VCaP (cell line): ENCODE measurements at regions not wholly inside any gene's neighbourhood (a gene's known extent, or its start where the extent isn't known, plus 50 kb on each side); places are given as distances from the start of the nearest gene placed in this dataset.

Experiments
- H3K27ac ChIP-seq: fragments of 450-650 bp; 2 replicates; pipeline ENCODE4 v1.5.1; 2017
- TF ChIP-seq, protein P1 (sequence below): fragments of 450-650 bp; conservative IDR thresholded peaks from 2 replicates; pipeline ENCODE4 v1.5.1; 2017; ENCODE audit warnings: mild to moderate bottlenecking, moderate library complexity

GRCh38 chr2:7454592-7454991 lies 537.4 kb downstream of the RNF144A start:
- no peak overlapping the region for H3K27ac ChIP-seq
- TF ChIP-seq, protein P1, sequence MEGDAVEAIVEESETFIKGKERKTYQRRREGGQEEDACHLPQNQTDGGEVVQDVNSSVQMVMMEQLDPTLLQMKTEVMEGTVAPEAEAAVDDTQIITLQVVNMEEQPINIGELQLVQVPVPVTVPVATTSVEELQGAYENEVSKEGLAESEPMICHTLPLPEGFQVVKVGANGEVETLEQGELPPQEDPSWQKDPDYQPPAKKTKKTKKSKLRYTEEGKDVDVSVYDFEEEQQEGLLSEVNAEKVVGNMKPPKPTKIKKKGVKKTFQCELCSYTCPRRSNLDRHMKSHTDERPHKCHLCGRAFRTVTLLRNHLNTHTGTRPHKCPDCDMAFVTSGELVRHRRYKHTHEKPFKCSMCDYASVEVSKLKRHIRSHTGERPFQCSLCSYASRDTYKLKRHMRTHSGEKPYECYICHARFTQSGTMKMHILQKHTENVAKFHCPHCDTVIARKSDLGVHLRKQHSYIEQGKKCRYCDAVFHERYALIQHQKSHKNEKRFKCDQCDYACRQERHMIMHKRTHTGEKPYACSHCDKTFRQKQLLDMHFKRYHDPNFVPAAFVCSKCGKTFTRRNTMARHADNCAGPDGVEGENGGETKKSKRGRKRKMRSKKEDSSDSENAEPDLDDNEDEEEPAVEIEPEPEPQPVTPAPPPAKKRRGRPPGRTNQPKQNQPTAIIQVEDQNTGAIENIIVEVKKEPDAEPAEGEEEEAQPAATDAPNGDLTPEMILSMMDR, result no peak

GRCh38 chr2:7456762-7457161 lies 539.5 kb downstream of the RNF144A start:
- no peak overlapping the region for H3K27ac ChIP-seq
- TF ChIP-seq, protein P1, result no peak

DNA sequence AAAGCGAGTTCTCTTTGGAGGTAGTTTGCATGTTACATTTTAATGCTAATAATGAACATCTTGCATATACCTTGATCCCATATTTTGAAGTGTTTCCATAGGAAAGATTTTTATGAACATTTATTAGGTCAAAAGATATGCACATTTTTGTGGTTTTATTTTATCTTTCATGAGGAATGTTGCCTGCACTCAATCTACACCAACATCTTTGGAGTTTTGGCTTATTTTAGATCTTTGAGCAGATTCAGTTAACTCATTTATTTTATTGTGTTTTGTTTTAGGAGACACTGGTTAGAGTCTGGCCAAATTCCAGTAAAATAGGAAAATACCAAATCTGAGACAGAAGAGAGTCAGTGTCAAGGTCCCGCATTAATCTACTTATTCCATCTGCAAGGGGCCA lies 540.9 kb downstream of the RNF144A start:
- H3K27ac ChIP-seq, result no peak overlapping the region
- TF ChIP-seq, protein P1, result no peak

GRCh38 chr2:7467782-7468447 lies 550.7 kb downstream of the RNF144A start:
- TF ChIP-seq, protein P1, result no peak
- no peak overlapping the region for H3K27ac ChIP-seq

DNA sequence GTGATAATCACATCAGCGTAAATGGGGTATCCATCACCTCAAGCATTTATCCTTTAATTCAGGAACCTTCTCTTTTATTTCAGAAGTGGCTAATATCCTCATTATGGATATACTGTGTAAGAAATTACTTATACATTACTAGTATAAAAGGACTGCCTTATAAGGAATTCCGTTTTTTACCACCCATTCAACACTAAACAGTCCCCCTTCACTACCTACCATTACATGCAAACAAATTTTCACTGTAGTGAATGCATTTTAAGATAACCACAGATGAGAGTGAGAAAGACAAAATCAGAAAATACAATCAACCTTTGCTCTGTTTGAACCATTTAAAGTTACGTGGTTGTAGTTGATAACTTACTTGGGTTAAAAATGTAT lies 551.2 kb downstream of the RNF144A start:
- no peak overlapping the region for H3K27ac ChIP-seq
- TF ChIP-seq, protein P1, result no peak

- no peak overlapping the region for H3K27ac ChIP-seq
- TF ChIP-seq, protein P1, result no peak
These were observed 551.7 kb downstream of the RNF144A start for GRCh38 chr2:7468955-7469354.

DNA sequence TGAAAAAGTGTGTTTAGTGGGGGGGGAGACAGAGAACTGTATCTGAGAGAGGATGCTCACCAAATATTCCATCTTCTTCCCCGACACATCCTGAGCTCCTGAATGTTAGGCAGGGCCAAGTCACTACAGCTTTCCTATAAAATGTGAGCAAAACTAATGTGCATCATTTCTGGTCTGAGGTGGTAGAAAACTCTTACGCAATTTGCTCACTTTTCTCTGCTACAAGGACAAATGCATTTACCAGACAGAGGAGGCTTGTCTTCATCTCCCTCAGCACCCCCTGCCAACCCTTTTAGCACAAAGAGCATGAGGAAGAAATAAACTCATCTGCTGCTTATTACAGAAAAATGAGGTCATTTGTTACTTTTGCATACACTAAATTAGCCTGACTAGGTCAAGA lies 554.0 kb downstream of the RNF144A start:
- TF ChIP-seq, protein P1, result no peak
- no peak overlapping the region for H3K27ac ChIP-seq
